PFSK-1 (cell line): ENCODE measurements at regions not wholly inside any gene's neighbourhood (a gene's known extent, or its start where the extent isn't known, plus 50 kb on each side); places are given as distances from the start of the nearest gene placed in this dataset.

ENCODE experiments used
- POLR2AphosphoS5 ChIP-seq: IDR thresholded peaks from 2 replicates; pipeline ENCODE4 v1.6.1; 2012; ENCODE audit warnings: low read depth, mild to moderate bottlenecking, control low read depth, low read length, moderate library complexity
- REST ChIP-seq, 2 experiments: IDR thresholded peaks; 2 replicates each; pipeline versions ENCODE4 v1.6.1 to v1.8.0; 2011 to 2012; ENCODE audit warnings: low read depth in 2 of 2, low read length in 2 of 2, control low read depth in 1 of 2, inconsistent platforms in 1 of 2, mild to moderate bottlenecking in 1 of 2, moderate library complexity in 1 of 2; ENCODE audit not compliant: insufficient read depth in 1 of 2
- SIN3A ChIP-seq: IDR thresholded peaks from 2 replicates; pipeline ENCODE4 v1.6.1; 2012; ENCODE audit warnings: mild to moderate bottlenecking, low read length, moderate library complexity, borderline replicate concordance; ENCODE audit not compliant: insufficient read depth
- TAF1 ChIP-seq: IDR thresholded peaks from 2 replicates; pipeline ENCODE4 v1.6.1; 2012; ENCODE audit warnings: low read length, control low read depth, borderline replicate concordance; ENCODE audit not compliant: insufficient read depth

- TF ChIP-seq REST (IDR thresholded peaks at IDR 0.05; ENCODE audit: insufficient read depth in 1 of 2, low read depth in 2 of 2, low read length in 2 of 2) = no peak
- no peak for TF ChIP-seq SIN3A
- no peak for TF ChIP-seq TAF1
- TF ChIP-seq POLR2AphosphoS5 = no peak
Observed at GRCh38 chr3:13199899-13200451, 126.7 kb upstream of the IQSEC1 start.
